ENCODE measurements at regions not wholly inside any gene's neighbourhood (a gene's known extent, or its start where the extent isn't known, plus 50 kb on each side); places are given as distances from the start of the nearest gene placed in this dataset.

DNA sequence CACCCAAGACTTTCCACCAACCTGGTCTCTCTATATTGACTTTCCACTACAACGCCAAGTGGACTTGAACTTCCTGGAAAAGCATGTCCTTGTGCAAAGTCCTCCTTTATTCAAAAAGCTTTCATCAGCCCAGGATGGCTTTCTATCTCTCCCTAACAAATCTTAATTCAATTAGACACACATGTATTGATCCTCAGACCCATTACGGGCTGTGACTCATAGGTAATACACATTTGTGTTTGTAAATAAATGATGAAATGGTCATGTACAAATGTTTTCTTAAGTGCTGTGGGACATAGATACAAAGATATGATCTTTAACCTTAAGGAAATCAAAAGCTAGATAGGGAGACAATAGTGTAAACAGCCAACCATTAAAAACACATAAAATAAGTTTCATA is 1189.7 kb downstream of the EFNB2 start:
- TF ChIP-seq, protein P1, sequence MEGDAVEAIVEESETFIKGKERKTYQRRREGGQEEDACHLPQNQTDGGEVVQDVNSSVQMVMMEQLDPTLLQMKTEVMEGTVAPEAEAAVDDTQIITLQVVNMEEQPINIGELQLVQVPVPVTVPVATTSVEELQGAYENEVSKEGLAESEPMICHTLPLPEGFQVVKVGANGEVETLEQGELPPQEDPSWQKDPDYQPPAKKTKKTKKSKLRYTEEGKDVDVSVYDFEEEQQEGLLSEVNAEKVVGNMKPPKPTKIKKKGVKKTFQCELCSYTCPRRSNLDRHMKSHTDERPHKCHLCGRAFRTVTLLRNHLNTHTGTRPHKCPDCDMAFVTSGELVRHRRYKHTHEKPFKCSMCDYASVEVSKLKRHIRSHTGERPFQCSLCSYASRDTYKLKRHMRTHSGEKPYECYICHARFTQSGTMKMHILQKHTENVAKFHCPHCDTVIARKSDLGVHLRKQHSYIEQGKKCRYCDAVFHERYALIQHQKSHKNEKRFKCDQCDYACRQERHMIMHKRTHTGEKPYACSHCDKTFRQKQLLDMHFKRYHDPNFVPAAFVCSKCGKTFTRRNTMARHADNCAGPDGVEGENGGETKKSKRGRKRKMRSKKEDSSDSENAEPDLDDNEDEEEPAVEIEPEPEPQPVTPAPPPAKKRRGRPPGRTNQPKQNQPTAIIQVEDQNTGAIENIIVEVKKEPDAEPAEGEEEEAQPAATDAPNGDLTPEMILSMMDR (conservative IDR thresholded peaks at IDR 0.05 in 1 of 2, IDR thresholded peaks at IDR 0.05 in 1 of 2; ENCODE audit: extremely low read depth in 1 of 2, insufficient read depth in 1 of 2, low read depth in 1 of 2, low read length in 2 of 2): no peak
- no peak for TF ChIP-seq EZH2 (IDR thresholded peaks at IDR 0.05; ENCODE audit: borderline replicate concordance, low read length)

Data from mammary epithelial cell (primary cell).